HEK293 (cell line): ENCODE measurements at regions not wholly inside any gene's neighbourhood (a gene's known extent, or its start where the extent isn't known, plus 50 kb on each side); places are given as distances from the start of the nearest gene placed in this dataset.

Experiments used
- CTCF ChIA-PET: fragments of 350-600 bp; formaldehyde crosslinking; extraction: SDS; loops from one replicate; lab custom pipeline; 2021; ENCODE audit warnings: antibody characterized with exemption; lab: Yijun Ruan, JAX
- POLR2A ChIA-PET: fragments of 300-600 bp; formaldehyde crosslinking; extraction: SDS; loops from one replicate; lab custom pipeline; 2020; ENCODE audit warnings: antibody characterized with exemption, inconsistent platforms; lab: Yijun Ruan, JAX
- H3K27ac ChIP-seq: fragments of 200-500 bp; sonication (Bioruptor generic); 2 replicates; pipeline ENCODE4 v1.5.1; 2014; ENCODE audit warnings: low read depth, low read length, control low read depth, inconsistent platforms; ENCODE audit errors: extremely low read depth
- H3K36me3 ChIP-seq, 2 experiments: fragments of 200-500 bp in 1 of 2; sonication (Bioruptor generic) in 1 of 2; 1 replicate in 1 of 2; 2 replicates in 1 of 2; pipeline ENCODE4 v1.5.1; 2014 to 2017; ENCODE audit warnings: inconsistent platforms in 2 of 2, low read length in 2 of 2; ENCODE audit not compliant: control insufficient read depth in 2 of 2, insufficient read depth in 1 of 2
- H3K4me1 ChIP-seq: fragments of 200-500 bp; sonication (Bioruptor generic); 2 replicates; pipeline ENCODE4 v1.5.1; 2014; ENCODE audit warnings: mild to moderate bottlenecking, low read length, inconsistent platforms; ENCODE audit not compliant: control insufficient read depth, insufficient read depth
- H3K4me3 ChIP-seq: 2 replicates; pipeline ENCODE4 v1.5.1; 2011; ENCODE audit warnings: low read depth, mild to moderate bottlenecking, control low read depth, low read length, moderate library complexity
- H3K9me3 ChIP-seq: fragments of 200-500 bp; sonication (Bioruptor generic); 2 replicates; pipeline ENCODE4 v1.5.1; 2014; ENCODE audit warnings: low read depth, low read length, inconsistent platforms; ENCODE audit not compliant: control insufficient read depth, insufficient read depth
- BCL11A ChIP-seq: fragments of 450-650 bp; formaldehyde crosslinking; IDR thresholded peaks from 2 replicates; pipeline ENCODE4 v1.5.1; 2016; ENCODE audit warnings: low read depth, missing biosample characterization, missing genetic modification characterization
- GFI1B ChIP-seq: fragments of 450-650 bp; formaldehyde crosslinking; IDR thresholded peaks from 2 replicates; pipeline ENCODE4 v1.5.1; 2016; ENCODE audit warnings: missing biosample characterization, missing genetic modification characterization
- GLIS1 ChIP-seq: fragments of 450-650 bp; formaldehyde crosslinking; IDR thresholded peaks from 2 replicates; pipeline ENCODE4 v1.5.1; 2016; ENCODE audit warnings: missing biosample characterization, missing genetic modification characterization
- KLF1 ChIP-seq: fragments of 450-650 bp; formaldehyde crosslinking; IDR thresholded peaks from 2 replicates; pipeline ENCODE4 v1.5.1; 2016; ENCODE audit warnings: missing biosample characterization, missing genetic modification characterization
- SALL2 ChIP-seq: fragments of 450-650 bp; formaldehyde crosslinking; IDR thresholded peaks from 2 replicates; pipeline ENCODE4 v1.5.0; 2017; ENCODE audit warnings: missing biosample characterization, mild to moderate bottlenecking, missing genetic modification characterization, borderline replicate concordance
- SCRT2 ChIP-seq: fragments of 450-650 bp; formaldehyde crosslinking; IDR thresholded peaks from 2 replicates; pipeline ENCODE4 v1.5.1; 2016; ENCODE audit warnings: missing biosample characterization, missing genetic modification characterization
- TRIM28 ChIP-seq: IDR thresholded peaks from 2 replicates; pipeline ENCODE4 v1.6.1; 2011; ENCODE audit warnings: low read length, control low read depth, borderline replicate concordance
- YY1 ChIP-seq: fragments of 450-650 bp; formaldehyde crosslinking; IDR thresholded peaks from 2 replicates; pipeline ENCODE4 v1.5.1; 2018; ENCODE audit warnings: missing biosample characterization, missing genetic modification characterization
- ZFHX2 ChIP-seq: fragments of 450-650 bp; formaldehyde crosslinking; conservative IDR thresholded peaks from 2 replicates; pipeline ENCODE4 v1.5.1; 2016; ENCODE audit warnings: missing biosample characterization, missing genetic modification characterization
- ZFP41 ChIP-seq: fragments of 450-650 bp; formaldehyde crosslinking; IDR thresholded peaks from 2 replicates; pipeline ENCODE4 v1.5.1; 2016; ENCODE audit warnings: missing biosample characterization, missing genetic modification characterization, borderline replicate concordance
- ZNF239 ChIP-seq: fragments of 450-650 bp; formaldehyde crosslinking; IDR thresholded peaks from 2 replicates; pipeline ENCODE4 v1.5.1; 2016; ENCODE audit warnings: missing biosample characterization, missing genetic modification characterization
- ZNF311 ChIP-seq: fragments of 450-650 bp; formaldehyde crosslinking; IDR thresholded peaks from 2 replicates; pipeline ENCODE4 v1.5.1; 2017; ENCODE audit warnings: missing biosample characterization, missing genetic modification characterization, borderline replicate concordance
- ZNF37A ChIP-seq: fragments of 450-650 bp; IDR thresholded peaks from 2 replicates; pipeline ENCODE4 v1.5.1; 2018; ENCODE audit warnings: missing biosample characterization, missing genetic modification characterization
- ZNF404 ChIP-seq: fragments of 450-650 bp; formaldehyde crosslinking; IDR thresholded peaks from 2 replicates; pipeline ENCODE4 v1.5.1; 2017; ENCODE audit warnings: missing biosample characterization, missing genetic modification characterization
- ZNF558 ChIP-seq: fragments of 450-650 bp; formaldehyde crosslinking; IDR thresholded peaks from 2 replicates; pipeline ENCODE4 v1.5.1; 2016; ENCODE audit warnings: missing biosample characterization, missing genetic modification characterization
- ZNF571 ChIP-seq: fragments of 450-650 bp; formaldehyde crosslinking; IDR thresholded peaks from 2 replicates; pipeline ENCODE4 v1.5.0; 2017; ENCODE audit warnings: missing biosample characterization, missing genetic modification characterization
- ZNF610 ChIP-seq: fragments of 450-650 bp; formaldehyde crosslinking; IDR thresholded peaks from 2 replicates; pipeline ENCODE4 v1.5.1; 2016; ENCODE audit warnings: missing biosample characterization, missing genetic modification characterization, borderline replicate concordance
- ZNF701 ChIP-seq: fragments of 450-650 bp; formaldehyde crosslinking; IDR thresholded peaks from 2 replicates; pipeline ENCODE4 v1.5.1; 2016; ENCODE audit warnings: missing biosample characterization, missing genetic modification characterization
- ZNF776 ChIP-seq: fragments of 450-650 bp; formaldehyde crosslinking; IDR thresholded peaks from 2 replicates; pipeline ENCODE4 v1.5.0; 2017; ENCODE audit warnings: missing biosample characterization, missing genetic modification characterization, borderline replicate concordance
- ZNF785 ChIP-seq: fragments of 450-650 bp; formaldehyde crosslinking; IDR thresholded peaks from 2 replicates; pipeline ENCODE4 v1.5.1; 2016; ENCODE audit warnings: missing biosample characterization, missing genetic modification characterization
- ZNF843 ChIP-seq: fragments of 450-650 bp; formaldehyde crosslinking; IDR thresholded peaks from 2 replicates; pipeline ENCODE4 v1.5.1; 2016; ENCODE audit warnings: missing biosample characterization, missing genetic modification characterization
- TF ChIP-seq, protein P1 (sequence below): fragments of 450-650 bp; formaldehyde crosslinking; IDR thresholded peaks from 2 replicates; pipeline ENCODE4 v1.5.1; 2016; ENCODE audit warnings: missing biosample characterization, missing genetic modification characterization
- TF ChIP-seq, protein P2 (sequence below): fragments of 450-650 bp; formaldehyde crosslinking; IDR thresholded peaks from 2 replicates; pipeline ENCODE4 v1.5.1; 2016; ENCODE audit warnings: missing biosample characterization, missing genetic modification characterization
- TF ChIP-seq, protein P3 (sequence below): fragments of 450-650 bp; formaldehyde crosslinking; IDR thresholded peaks from 2 replicates; pipeline ENCODE4 v1.5.1; 2016; ENCODE audit warnings: missing biosample characterization, missing genetic modification characterization
- TF ChIP-seq, protein P4 (sequence below): fragments of 450-650 bp; formaldehyde crosslinking; optimal IDR thresholded peaks from 2 replicates; pipeline ENCODE3; 2016; ENCODE audit warnings: missing biosample characterization, mild to moderate bottlenecking, missing genetic modification characterization

DNA sequence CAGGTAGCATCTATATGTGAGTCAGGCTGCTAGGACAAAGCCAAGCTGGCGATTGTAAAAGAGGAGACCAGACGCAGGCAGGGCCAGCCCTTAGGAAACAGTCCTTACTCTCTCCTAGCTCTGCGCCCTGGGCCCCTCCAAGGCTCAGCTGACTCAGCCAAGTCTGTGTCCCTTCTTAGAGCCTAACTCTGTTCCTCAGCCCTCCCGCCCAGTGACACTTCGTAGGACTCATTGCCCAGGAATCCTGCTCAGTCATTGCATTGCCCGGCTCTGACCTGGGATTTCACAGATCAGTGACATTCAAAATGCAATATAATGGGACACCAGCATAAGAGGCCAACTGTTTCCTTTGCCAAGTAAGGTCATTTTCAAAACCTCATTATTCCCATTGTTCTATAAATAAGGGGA, 244.2 kb downstream of the TLE3 start:
- peaks cover 17% of the 10 kb centered on the region for H3K4me1 ChIP-seq
- POLR2A ChIA-PET: no interaction called here

DNA sequence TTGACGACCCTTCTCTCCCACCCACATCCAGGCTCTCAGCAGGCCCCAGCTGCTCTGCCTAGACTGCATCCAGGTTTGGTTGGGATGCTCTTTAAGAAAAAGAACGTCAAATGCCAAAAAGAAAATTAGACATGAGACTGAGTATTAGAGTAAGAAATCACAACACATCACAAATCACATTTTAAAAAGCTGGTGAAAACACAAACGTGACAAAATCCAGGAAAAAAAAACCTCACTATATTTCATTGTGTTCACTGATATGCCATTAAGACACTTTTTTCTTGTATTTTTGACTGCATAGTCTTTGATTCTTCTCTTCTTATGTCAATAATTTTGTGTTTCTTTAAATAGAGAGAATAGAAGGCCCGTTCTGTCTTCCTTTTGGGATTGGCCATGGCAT, 243.7 kb downstream of the TLE3 start:
- ChIA-PET CTCF (interaction anchor here (0.6 to 0.8 kb wide), 4 partner anchors 59 to 634 kb away, joined by 3 to 4 read pairs (median 3); no protein-coding TSS in a partner anchor), POLR2A (no interaction called here)
- no peaks in the 10 kb centered on the region for H3K36me3 ChIP-seq
- H3K4me3 ChIP-seq: no peak overlapping the region
- peaks cover 13% of the 10 kb centered on the region for H3K4me1 ChIP-seq
- no peaks in the 10 kb centered on the region for H3K9me3 ChIP-seq
- H3K27ac ChIP-seq: no peak overlapping the region
- TF ChIP-seq ZNF37A (tag by site-specific recombination) (no peak), ZFP41 (tag by site-specific recombination) (no peak), ZNF404 (tag by site-specific recombination) (no peak), ZNF239 (tag by site-specific recombination) (no peak), BCL11A (no peak), KLF1 (tag by site-specific recombination) (no peak), YY1 (tag by site-specific recombination) (no peak)

More for the DNA sequence above, 244.2 kb downstream of the TLE3 start:
- TF ChIP-seq ZNF558 (tag by site-specific recombination) (no peak), ZNF311 (no peak), ZNF571 (tag by site-specific recombination) (no peak), GLIS1 (tag by site-specific recombination) (no peak), GFI1B (tag by site-specific recombination) (no peak), ZNF843 (tag by site-specific recombination) (no peak), SALL2 (tag by site-specific recombination) (no peak), TRIM28 (no peak), ZNF785 (tag by site-specific recombination) (no peak), ZNF776 (tag by site-specific recombination) (no peak), ZNF610 (tag by site-specific recombination) (no peak), SCRT2 (tag by site-specific recombination) (no peak), ZFHX2 (tag by site-specific recombination) (no peak), ZNF701 (tag by site-specific recombination) (no peak)
- TF ChIP-seq, protein P1, sequence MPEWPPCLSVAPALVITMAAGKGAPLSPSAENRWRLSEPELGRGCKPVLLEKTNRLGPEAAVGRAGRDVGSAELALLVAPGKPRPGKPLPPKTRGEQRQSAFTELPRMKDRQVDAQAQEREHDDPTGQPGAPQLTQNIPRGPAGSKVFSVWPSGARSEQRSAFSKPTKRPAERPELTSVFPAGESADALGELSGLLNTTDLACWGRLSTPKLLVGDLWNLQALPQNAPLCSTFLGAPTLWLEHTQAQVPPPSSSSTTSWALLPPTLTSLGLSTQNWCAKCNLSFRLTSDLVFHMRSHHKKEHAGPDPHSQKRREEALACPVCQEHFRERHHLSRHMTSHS: no peak
- TF ChIP-seq, protein P2, sequence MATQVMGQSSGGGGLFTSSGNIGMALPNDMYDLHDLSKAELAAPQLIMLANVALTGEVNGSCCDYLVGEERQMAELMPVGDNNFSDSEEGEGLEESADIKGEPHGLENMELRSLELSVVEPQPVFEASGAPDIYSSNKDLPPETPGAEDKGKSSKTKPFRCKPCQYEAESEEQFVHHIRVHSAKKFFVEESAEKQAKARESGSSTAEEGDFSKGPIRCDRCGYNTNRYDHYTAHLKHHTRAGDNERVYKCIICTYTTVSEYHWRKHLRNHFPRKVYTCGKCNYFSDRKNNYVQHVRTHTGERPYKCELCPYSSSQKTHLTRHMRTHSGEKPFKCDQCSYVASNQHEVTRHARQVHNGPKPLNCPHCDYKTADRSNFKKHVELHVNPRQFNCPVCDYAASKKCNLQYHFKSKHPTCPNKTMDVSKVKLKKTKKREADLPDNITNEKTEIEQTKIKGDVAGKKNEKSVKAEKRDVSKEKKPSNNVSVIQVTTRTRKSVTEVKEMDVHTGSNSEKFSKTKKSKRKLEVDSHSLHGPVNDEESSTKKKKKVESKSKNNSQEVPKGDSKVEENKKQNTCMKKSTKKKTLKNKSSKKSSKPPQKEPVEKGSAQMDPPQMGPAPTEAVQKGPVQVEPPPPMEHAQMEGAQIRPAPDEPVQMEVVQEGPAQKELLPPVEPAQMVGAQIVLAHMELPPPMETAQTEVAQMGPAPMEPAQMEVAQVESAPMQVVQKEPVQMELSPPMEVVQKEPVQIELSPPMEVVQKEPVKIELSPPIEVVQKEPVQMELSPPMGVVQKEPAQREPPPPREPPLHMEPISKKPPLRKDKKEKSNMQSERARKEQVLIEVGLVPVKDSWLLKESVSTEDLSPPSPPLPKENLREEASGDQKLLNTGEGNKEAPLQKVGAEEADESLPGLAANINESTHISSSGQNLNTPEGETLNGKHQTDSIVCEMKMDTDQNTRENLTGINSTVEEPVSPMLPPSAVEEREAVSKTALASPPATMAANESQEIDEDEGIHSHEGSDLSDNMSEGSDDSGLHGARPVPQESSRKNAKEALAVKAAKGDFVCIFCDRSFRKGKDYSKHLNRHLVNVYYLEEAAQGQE (tag by site-specific recombination): no peak
- TF ChIP-seq, protein P3, sequence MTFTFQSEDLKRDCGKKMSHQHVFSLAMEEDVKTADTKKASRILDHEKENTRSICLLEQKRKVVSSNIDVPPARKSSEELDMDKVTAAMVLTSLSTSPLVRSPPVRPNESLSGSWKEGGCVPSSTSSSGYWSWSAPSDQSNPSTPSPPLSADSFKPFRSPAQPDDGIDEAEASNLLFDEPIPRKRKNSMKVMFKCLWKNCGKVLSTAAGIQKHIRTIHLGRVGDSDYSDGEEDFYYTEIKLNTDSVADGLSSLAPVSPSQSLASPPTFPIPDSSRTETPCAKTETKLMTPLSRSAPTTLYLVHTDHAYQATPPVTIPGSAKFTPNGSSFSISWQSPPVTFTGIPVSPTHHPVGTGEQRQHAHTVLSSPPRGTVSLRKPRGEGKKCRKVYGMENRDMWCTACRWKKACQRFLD (tag by site-specific recombination): no peak
- TF ChIP-seq, protein P4, sequence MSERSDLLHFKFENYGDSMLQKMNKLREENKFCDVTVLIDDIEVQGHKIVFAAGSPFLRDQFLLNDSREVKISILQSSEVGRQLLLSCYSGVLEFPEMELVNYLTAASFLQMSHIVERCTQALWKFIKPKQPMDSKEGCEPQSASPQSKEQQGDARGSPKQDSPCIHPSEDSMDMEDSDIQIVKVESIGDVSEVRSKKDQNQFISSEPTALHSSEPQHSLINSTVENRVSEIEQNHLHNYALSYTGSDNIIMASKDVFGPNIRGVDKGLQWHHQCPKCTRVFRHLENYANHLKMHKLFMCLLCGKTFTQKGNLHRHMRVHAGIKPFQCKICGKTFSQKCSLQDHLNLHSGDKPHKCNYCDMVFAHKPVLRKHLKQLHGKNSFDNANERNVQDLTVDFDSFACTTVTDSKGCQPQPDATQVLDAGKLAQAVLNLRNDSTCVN: no peak
- Histone ChIP-seq H3K4me3 (no peak overlapping the region), H3K9me3 (no peaks in the 10 kb centered on the region), H3K27ac (no peak overlapping the region), H3K36me3 (no peaks in the 10 kb centered on the region)
- CTCF ChIA-PET: interaction anchor here (0.6 to 0.8 kb wide), 2 partner anchors 60 to 326 kb away, joined by 3 read pairs; no protein-coding TSS in a partner anchor
